ENCODE measurements at regions not wholly inside any gene's neighbourhood (a gene's known extent, or its start where the extent isn't known, plus 50 kb on each side); places are given as distances from the start of the nearest gene placed in this dataset.

DNA sequence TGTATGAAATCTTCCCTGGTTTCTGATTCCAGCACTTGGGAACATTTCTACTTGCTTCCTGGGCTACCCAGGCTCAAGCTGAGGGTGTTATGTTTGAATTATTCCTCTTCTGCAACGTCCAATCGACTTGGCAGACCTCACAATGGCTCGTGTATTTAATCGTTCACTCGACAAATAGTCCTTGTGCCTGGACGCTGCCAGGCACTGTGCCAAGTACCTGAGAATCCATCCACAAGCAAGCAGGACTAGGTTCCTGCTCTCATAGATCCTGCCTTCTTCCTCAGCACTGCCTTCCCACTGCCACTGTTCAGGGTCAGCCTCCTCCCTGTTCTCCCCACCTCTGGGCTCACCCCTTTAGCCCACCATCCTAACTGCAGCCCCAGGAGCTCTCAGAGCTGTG, 113.3 kb downstream of the EFNB1 start:
- Histone ChIP-seq H3K27ac (no peak overlapping the region), H3K27me3 (no peaks in the 10 kb centered on the region), H3K4me1 (peaks cover 0 to 27% (median 19%) of the 10 kb centered on the region in 9 donors), H3K9me3 (no peaks in the 10 kb centered on the region), H3K36me3 (no peaks in the 10 kb centered on the region), H3K4me3 (no peak overlapping the region)
- DNase-seq (no peak), ATAC-seq (no peak)
- intact Hi-C loops (cut with DNase I) = no loop called here
- 20 to 26% methylated on average over 6 of the region's 6 CpGs for WGBS, 2 donors
- TF ChIP-seq, protein P1, sequence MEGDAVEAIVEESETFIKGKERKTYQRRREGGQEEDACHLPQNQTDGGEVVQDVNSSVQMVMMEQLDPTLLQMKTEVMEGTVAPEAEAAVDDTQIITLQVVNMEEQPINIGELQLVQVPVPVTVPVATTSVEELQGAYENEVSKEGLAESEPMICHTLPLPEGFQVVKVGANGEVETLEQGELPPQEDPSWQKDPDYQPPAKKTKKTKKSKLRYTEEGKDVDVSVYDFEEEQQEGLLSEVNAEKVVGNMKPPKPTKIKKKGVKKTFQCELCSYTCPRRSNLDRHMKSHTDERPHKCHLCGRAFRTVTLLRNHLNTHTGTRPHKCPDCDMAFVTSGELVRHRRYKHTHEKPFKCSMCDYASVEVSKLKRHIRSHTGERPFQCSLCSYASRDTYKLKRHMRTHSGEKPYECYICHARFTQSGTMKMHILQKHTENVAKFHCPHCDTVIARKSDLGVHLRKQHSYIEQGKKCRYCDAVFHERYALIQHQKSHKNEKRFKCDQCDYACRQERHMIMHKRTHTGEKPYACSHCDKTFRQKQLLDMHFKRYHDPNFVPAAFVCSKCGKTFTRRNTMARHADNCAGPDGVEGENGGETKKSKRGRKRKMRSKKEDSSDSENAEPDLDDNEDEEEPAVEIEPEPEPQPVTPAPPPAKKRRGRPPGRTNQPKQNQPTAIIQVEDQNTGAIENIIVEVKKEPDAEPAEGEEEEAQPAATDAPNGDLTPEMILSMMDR (IDR thresholded peaks at IDR 0.05) = no peak

DNA sequence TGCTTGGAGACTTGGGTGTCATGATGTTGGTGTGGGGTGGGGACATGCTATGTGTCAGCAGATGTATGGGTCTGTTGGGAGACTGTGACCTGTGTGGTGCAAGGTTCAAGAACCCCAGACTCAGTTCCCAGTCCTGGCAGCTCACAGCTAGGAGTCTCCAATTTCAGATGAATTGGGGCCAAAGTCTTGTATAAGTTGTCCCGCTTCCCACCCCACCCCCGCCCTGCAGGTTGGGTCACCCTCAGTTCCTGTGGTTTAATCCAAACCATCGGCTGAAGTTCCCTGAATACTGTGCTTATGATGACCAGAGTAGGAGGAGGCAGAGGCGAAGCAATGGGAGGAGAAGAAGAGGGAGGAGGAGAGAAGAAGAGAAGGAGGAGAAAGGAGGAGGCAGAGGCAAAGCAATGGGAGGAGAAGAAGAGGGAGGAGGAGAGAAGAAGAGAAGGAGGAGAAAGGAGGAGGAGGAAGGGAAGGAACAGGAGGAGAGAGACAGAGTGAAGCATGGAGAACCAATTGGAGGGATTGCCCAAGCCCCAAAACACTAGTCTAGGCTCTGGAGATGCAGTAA, 112.6 kb downstream of the EFNB1 start:
- H3K27me3 ChIP-seq = no peaks in the 10 kb centered on the region
- intact Hi-C loops (cut with DNase I) = no loop called here
- no peak overlapping the region for H3K4me3 ChIP-seq
- H3K4me1 ChIP-seq = peaks cover 0 to 28% (median 20%) of the 10 kb centered on the region in 9 donors
- TF ChIP-seq, protein P1 (IDR thresholded peaks at IDR 0.05) = no peak
- H3K27ac ChIP-seq = no peak overlapping the region
- no peaks in the 10 kb centered on the region for H3K36me3 ChIP-seq
- ATAC-seq (no peak), DNase-seq (no peak)
- WGBS, 2 donors = 81 to 86% methylated on average over 4 of the region's 4 CpGs
- no peaks in the 10 kb centered on the region for H3K9me3 ChIP-seq

DNA sequence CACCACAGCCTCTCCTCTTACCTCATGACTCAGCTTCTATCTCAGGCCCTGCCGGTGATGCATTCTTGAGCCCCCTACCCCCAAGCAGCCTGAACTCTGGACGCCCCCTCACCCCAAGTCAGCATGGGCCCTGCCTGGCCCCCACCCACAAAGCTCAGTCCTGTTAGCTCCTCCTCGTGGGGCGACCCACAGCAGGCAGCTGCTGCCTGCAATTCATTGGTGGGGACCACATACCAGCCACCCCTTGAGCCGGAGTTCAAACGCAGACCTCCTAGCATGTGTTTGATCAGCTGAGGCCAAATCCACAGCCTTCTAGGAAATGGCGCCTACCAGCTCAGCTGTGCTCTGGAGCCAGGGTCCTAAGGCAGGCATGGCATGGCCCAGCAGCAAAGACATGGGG, 111.8 kb downstream of the EFNB1 start:
- intact Hi-C loops (cut with DNase I) = no loop called here
- H3K27ac ChIP-seq = no peak overlapping the region
- ATAC-seq (no peak), DNase-seq (no peak)
- H3K27me3 ChIP-seq = no peaks in the 10 kb centered on the region
- TF ChIP-seq, protein P1 (IDR thresholded peaks at IDR 0.05) = no peak
- 91 to 93% methylated on average over 7 of the region's 7 CpGs for WGBS, 2 donors
- H3K4me1 ChIP-seq = peaks cover 0 to 35% (median 20%) of the 10 kb centered on the region in 9 donors
- H3K36me3 ChIP-seq = no peaks in the 10 kb centered on the region
- no peak overlapping the region for H3K4me3 ChIP-seq
- H3K9me3 ChIP-seq = no peaks in the 10 kb centered on the region

GRCh38 chrX:68939868-68940267, 111.0 kb downstream of the EFNB1 start:
- DNase-seq = no peak
- no peaks in the 10 kb centered on the region for H3K36me3 ChIP-seq
- no peaks in the 10 kb centered on the region for H3K27me3 ChIP-seq
- no peak overlapping the region for H3K27ac ChIP-seq
- ATAC-seq = no peak
- H3K4me3 ChIP-seq = no peak overlapping the region
- H3K9me3 ChIP-seq = no peaks in the 10 kb centered on the region
- 93 to 94% methylated on average over 8 of the region's 8 CpGs for WGBS, 2 donors
- intact Hi-C loops (cut with DNase I) = loop anchor here in 3 of 10 donors (2.0 to 10.0 kb wide), 4 partner anchors 55 to 108 kb away; no protein-coding TSS in a partner anchor
- peaks cover 0 to 37% (median 17%) of the 10 kb centered on the region in 9 donors for H3K4me1 ChIP-seq
- TF ChIP-seq, protein P1 (IDR thresholded peaks at IDR 0.05) = no peak

Measured in heart right ventricle (tissue), 16 donors.